Ovary (tissue), 7 donors: ENCODE measurements at regions not wholly inside any gene's neighbourhood (a gene's known extent, or its start where the extent isn't known, plus 50 kb on each side); places are given as distances from the start of the nearest gene placed in this dataset.

Experiments used
- DNase-seq, 5 donors: peaks; one replicate each; pipeline ENCODE4 v3.0.0-alpha.2; 2019 to 2020
- H3K27ac ChIP-seq, 2 donors: fragments of 200-600 bp; one replicate each; pipeline versions ENCODE4 v1.5.1 to v1.8.0; 2019 to 2022
- H3K27me3 ChIP-seq: fragments of 200-600 bp; one replicate; pipeline ENCODE4 v1.8.0; 2022
- H3K36me3 ChIP-seq: fragments of 200-600 bp; sonication (generic); one replicate; pipeline ENCODE4 v1.5.1; 2019
- H3K4me1 ChIP-seq: one replicate; pipeline ENCODE4 v1.8.1; 2013; ENCODE audit warnings: mild to moderate bottlenecking, moderate library complexity; ENCODE audit not compliant: insufficient read depth
- H3K4me3 ChIP-seq: fragments of 200-600 bp; sonication (generic); one replicate; pipeline ENCODE4 v1.5.1; 2017
- H3K9me3 ChIP-seq, 2 donors: fragments of 200-600 bp in 1 of 2; sonication (generic) in 1 of 2; one replicate each; pipeline versions ENCODE4 v1.5.1 to v1.8.1; 2013 to 2019; ENCODE audit warnings: mild to moderate bottlenecking in 1 of 2, moderate library complexity in 1 of 2
- CTCF ChIP-seq, 3 donors: fragments of 450-650 bp in 2 of 3; fragments of 200-600 bp in 1 of 3; IDR thresholded peaks; one replicate each; pipeline versions ENCODE4 v1.5.1 to v1.8.0; 2016 to 2022; ENCODE audit warnings: antibody characterized with exemption in 3 of 3, mild to moderate bottlenecking in 1 of 3
- EP300 ChIP-seq: sonication (generic); formaldehyde crosslinking; IDR thresholded peaks from one replicate; pipeline ENCODE4 v1.6.1; 2017; ENCODE audit warnings: antibody characterized with exemption
- POLR2A ChIP-seq: fragments of 450-650 bp; IDR thresholded peaks from one replicate; pipeline ENCODE4 v1.6.1; 2017; ENCODE audit warnings: antibody characterized with exemption, mild to moderate bottlenecking, moderate library complexity
- WGBS, 3 donors: extraction: QIAGEN DNeasy Blood & Tissue Kit in 1 of 3; methylation state at CpG; one replicate each; pipeline versions ENCODE4 v1.1.5 to v1.1.7; 2013 to 2017; 5-methylcytosine and 5-hydroxymethylcytosine counted together
- intact Hi-C, 4 donors: fragments of 100-400 bp; cut with DNase I; formaldehyde crosslinking; loops; one replicate each; pipeline versions ENCODE4 v1.11.0 to v1.15.1; 2022 to 2023
- donor health status: DM: no; HTN: no; CAD: no; lungs with moderate emphysema.
- donor health status: DM: no; HTN: no; CAD: no.
- donor health status: Bipolar disorder and iron deficiency.
- donor health status: DM: no; HTN: no; CAD: no.
- donor health status: DM: yes; HTN: yes; CAD: no.

- H3K9me3 ChIP-seq, result no peaks in the 10 kb centered on the region
- H3K27me3 ChIP-seq, result no peaks in the 10 kb centered on the region
- H3K36me3 ChIP-seq, result no peaks in the 10 kb centered on the region
- H3K27ac ChIP-seq, result no peak overlapping the region
- intact Hi-C loops, result no loop called here
- WGBS, 3 donors, result 85 to 90% (median 86%) methylated on average over 3 of the region's 3 CpGs
- no peak for DNase-seq
- TF ChIP-seq POLR2A (no peak), EP300 (no peak), CTCF (IDR thresholded peaks at IDR 0.05) (no peak)
- no peak overlapping the region for H3K4me3 ChIP-seq
- no peaks in the 10 kb centered on the region for H3K4me1 ChIP-seq
These were observed 389.1 kb downstream of the GRIN2B start for GRCh38 chr12:13592063-13592942.

- H3K4me3 ChIP-seq, result no peak overlapping the region
- no peak for DNase-seq
- no peak for TF ChIP-seq POLR2A
- no peak for TF ChIP-seq CTCF (IDR thresholded peaks at IDR 0.05)
- no peak for TF ChIP-seq EP300
- H3K4me1 ChIP-seq, result no peaks in the 10 kb centered on the region
- no peak overlapping the region for H3K27ac ChIP-seq
- intact Hi-C loops, result no loop called here
- H3K27me3 ChIP-seq, result no peaks in the 10 kb centered on the region
- H3K9me3 ChIP-seq, result no peaks in the 10 kb centered on the region
- H3K36me3 ChIP-seq, result no peaks in the 10 kb centered on the region
These were observed 389.9 kb downstream of the GRIN2B start for GRCh38 chr12:13591488-13591887.

GRCh38 chr12:13591059-13591458, 390.3 kb downstream of the GRIN2B start:
- no peaks in the 10 kb centered on the region for H3K9me3 ChIP-seq
- intact Hi-C loops, result no loop called here
- no peak overlapping the region for H3K4me3 ChIP-seq
- no peak for DNase-seq
- H3K4me1 ChIP-seq, result no peaks in the 10 kb centered on the region
- no peaks in the 10 kb centered on the region for H3K27me3 ChIP-seq
- 73 to 89% (median 84%) methylated on average over 6 of the region's 6 CpGs for WGBS, 3 donors
- no peak overlapping the region for H3K27ac ChIP-seq
- H3K36me3 ChIP-seq, result no peaks in the 10 kb centered on the region
- TF ChIP-seq POLR2A (no peak), EP300 (no peak), CTCF (IDR thresholded peaks at IDR 0.05) (no peak)

- Histone ChIP-seq H3K27ac (no peak overlapping the region), H3K4me3 (no peak overlapping the region), H3K4me1 (no peaks in the 10 kb centered on the region), H3K36me3 (no peaks in the 10 kb centered on the region), H3K9me3 (no peaks in the 10 kb centered on the region), H3K27me3 (no peaks in the 10 kb centered on the region)
- DNase-seq, result no peak
- intact Hi-C loops, result no loop called here
- WGBS, 3 donors, result 10 to 14% (median 13%) methylated on average over 4 of the region's 4 CpGs
- TF ChIP-seq POLR2A, result no peak
- no peak for TF ChIP-seq EP300
- no peak for TF ChIP-seq CTCF (IDR thresholded peaks at IDR 0.05)
These were observed 392.0 kb downstream of the EMP1 start for GRCh38 chr12:13588574-13588973.
